SJCRH30 (cell line): ENCODE measurements at regions not wholly inside any gene's neighbourhood (a gene's known extent, or its start where the extent isn't known, plus 50 kb on each side); places are given as distances from the start of the nearest gene placed in this dataset.

Source experiments
- DNase-seq, 2 experiments: peaks; one replicate each; pipeline ENCODE4 v3.0.0-alpha.2; 2015 to 2020
- H3K27ac ChIP-seq: fragments of 250-450 bp; sonication (Bioruptor Pico); 2 replicates; pipeline ENCODE4 v1.5.1; 2020; ENCODE audit warnings: mild to moderate bottlenecking, moderate library complexity
- H3K27me3 ChIP-seq: fragments of 250-450 bp; sonication (Bioruptor Pico); 2 replicates; pipeline ENCODE4 v1.5.1; 2020; ENCODE audit warnings: mild to moderate bottlenecking, moderate library complexity
- H3K36me3 ChIP-seq: fragments of 250-450 bp; sonication (Bioruptor Pico); 2 replicates; pipeline ENCODE4 v1.5.1; 2020; ENCODE audit warnings: mild to moderate bottlenecking, moderate library complexity
- H3K4me1 ChIP-seq: fragments of 250-450 bp; sonication (Bioruptor Pico); 2 replicates; pipeline ENCODE4 v1.5.1; 2020; ENCODE audit warnings: mild to moderate bottlenecking, moderate library complexity
- H3K4me3 ChIP-seq: fragments of 250-450 bp; sonication (Bioruptor Pico); 2 replicates; pipeline ENCODE4 v1.5.1; 2020; ENCODE audit warnings: mild to moderate bottlenecking, moderate library complexity
- H3K9me3 ChIP-seq: fragments of 250-450 bp; sonication (Bioruptor Pico); replicated peaks from 2 replicates; pipeline ENCODE4 v1.5.1; 2020; ENCODE audit warnings: mild to moderate bottlenecking, moderate library complexity

DNA sequence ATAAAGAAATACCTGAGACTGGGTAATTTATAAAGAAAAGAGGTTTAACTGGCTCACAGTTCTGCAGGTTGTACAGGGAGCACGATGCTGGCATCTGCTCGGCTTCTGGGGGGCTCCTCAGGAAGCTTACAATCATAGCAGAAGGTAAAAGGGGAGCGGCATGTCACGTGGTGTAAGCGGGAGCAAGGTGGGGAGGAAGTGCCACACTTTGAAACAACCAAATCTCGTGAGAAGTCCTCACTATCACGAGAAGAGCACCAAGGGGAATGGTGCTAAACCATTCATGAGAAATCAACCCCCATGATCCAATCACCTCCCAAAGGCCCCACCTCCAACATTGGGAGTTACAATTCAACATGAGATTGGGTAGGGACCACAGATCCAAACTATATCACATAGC lies 67.7 kb downstream of the AKR1B1 start:
- H3K4me3 ChIP-seq = no peak overlapping the region
- no peaks in the 10 kb centered on the region for H3K36me3 ChIP-seq
- H3K4me1 ChIP-seq = no peaks in the 10 kb centered on the region
- no peak overlapping the region for H3K27ac ChIP-seq
- no peaks in the 10 kb centered on the region for H3K27me3 ChIP-seq
- no peak for DNase-seq
- H3K9me3 ChIP-seq = peaks cover 3% of the 10 kb centered on the region

DNA sequence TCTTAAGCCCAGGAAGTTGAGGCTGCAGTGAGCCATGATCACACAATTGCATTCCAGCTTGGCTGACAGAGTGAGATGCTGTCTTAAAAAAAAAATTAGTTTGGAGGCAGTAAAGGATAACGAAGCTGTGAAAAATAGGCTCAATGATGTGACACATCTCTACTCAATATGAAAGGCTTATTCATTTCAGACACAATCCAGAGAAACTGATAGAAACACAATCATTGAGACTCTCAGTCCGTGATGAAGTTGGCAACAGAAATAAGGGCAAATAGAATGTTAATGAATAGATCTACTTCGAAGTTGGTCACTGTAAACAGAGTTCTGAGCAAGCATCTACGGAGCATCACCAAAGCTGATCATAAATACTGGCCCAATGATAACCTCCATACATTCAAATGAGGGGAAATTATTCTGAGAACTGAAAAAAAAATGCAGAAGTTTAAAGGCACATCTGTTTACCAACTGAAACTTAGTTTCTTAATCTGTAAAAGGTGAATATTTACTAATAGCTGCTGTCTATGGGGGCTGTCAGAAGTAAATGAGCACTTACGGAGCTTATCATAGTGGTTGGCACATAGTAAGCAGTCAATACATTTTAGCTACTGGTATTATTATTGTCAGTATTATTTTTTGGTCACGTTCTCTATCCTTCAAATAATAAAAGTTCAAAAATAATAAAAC lies 70.4 kb downstream of the AKR1B1 start:
- Histone ChIP-seq H3K9me3 (peaks cover 3% of the 10 kb centered on the region), H3K4me3 (no peak overlapping the region), H3K27me3 (no peaks in the 10 kb centered on the region), H3K36me3 (no peaks in the 10 kb centered on the region), H3K4me1 (no peaks in the 10 kb centered on the region), H3K27ac (no peak overlapping the region)
- no peak for DNase-seq

DNA sequence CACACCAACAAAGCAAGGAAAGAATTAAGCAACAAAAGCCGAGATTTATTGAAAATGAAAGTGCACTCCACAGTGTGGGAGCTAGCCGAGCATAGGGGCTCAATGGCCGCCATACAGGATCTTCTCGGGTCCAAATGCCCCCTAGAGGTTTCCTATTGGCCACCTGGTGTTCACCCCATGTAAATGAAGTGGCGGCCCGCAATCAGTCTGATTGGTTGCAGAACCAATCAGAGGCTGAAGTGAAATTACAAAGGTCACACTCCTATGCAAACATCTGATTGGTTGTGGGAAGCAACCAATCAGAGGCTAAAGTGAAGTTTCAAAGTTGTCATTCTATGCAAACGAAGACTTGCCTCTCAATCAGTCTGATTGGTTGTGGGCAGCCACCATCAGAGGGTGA lies 61.8 kb upstream of the SLC35B4 start:
- no peak overlapping the region for H3K27ac ChIP-seq
- H3K4me1 ChIP-seq = no peaks in the 10 kb centered on the region
- H3K9me3 ChIP-seq = no peaks in the 10 kb centered on the region
- peak; percentile 13 to 19 for DNase-seq
- H3K4me3 ChIP-seq = no peak overlapping the region
- H3K36me3 ChIP-seq = no peaks in the 10 kb centered on the region
- no peaks in the 10 kb centered on the region for H3K27me3 ChIP-seq

DNA sequence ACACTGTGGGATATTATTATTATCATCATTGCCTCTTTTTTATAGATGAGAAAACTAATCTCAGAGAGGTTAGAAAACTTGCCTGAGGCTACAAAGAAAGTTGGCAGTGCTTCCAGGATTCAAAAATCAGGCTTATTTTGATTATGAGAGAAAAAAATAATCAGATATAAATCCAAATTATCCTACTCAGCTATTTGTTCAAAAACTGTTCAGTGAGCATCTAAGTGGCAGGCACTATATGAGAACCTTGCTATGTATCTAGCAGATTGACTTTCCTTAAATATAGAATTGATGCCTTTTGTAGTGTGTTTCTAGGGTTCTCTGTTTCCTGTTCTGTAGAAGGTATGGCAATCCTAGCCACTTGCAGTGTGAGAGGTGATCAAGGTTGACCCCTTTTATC lies 60.0 kb upstream of the SLC35B4 start:
- Histone ChIP-seq H3K27ac (no peak overlapping the region), H3K9me3 (no peaks in the 10 kb centered on the region)

DNA sequence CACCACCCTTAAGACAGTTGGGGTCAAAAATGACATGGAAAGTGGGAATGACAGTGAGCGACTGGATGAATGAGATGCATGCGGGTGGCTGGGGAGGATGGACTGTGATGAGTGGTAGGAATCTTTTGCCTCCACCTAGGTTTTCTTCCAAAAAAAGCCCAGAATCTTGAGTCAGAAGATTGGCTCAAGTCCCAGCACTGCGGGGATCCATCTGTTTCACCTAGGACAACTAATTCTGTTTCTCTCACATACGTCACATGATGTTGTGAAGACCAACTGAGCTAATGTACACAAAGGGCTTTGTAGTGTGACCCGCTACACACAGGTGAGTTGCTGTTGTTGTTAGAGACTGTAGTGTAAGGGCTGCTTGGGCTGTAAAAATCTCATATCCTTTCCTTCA lies 58.5 kb upstream of the SLC35B4 start:
- no peak for DNase-seq
- no peak overlapping the region for H3K27ac ChIP-seq
- H3K4me1 ChIP-seq = no peaks in the 10 kb centered on the region
- no peaks in the 10 kb centered on the region for H3K36me3 ChIP-seq
- no peak overlapping the region for H3K4me3 ChIP-seq
- H3K27me3 ChIP-seq = no peaks in the 10 kb centered on the region
- H3K9me3 ChIP-seq = no peaks in the 10 kb centered on the region

More for the DNA sequence above, 60.0 kb upstream of the SLC35B4 start:
- Histone ChIP-seq H3K27me3 (no peaks in the 10 kb centered on the region), H3K4me3 (no peak overlapping the region), H3K4me1 (no peaks in the 10 kb centered on the region), H3K36me3 (no peaks in the 10 kb centered on the region)
- DNase-seq = no peak

DNA sequence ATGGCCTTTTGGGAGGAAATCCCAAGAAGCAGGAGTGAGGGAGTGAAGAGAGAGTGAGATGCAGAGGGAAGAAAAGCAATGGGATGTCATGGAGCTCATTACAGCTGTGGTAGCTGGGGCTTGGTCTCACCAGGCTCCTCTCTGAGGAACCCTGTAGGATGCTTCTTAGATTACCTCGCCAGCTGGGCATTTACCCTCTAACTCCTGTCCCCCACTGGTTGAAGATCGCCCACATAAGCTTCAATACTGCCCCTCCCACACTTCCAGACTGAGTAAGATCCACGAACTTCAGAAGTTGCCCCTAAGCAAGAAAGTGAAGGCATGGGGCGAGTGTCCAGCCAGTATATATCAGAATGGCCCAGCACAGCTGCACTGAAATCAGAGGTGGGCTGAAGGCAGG lies 58.1 kb upstream of the SLC35B4 start:
- Histone ChIP-seq H3K4me1 (no peaks in the 10 kb centered on the region), H3K27me3 (no peaks in the 10 kb centered on the region), H3K27ac (no peak overlapping the region), H3K36me3 (no peaks in the 10 kb centered on the region), H3K4me3 (no peak overlapping the region), H3K9me3 (no peaks in the 10 kb centered on the region)
- DNase-seq = no peak

DNA sequence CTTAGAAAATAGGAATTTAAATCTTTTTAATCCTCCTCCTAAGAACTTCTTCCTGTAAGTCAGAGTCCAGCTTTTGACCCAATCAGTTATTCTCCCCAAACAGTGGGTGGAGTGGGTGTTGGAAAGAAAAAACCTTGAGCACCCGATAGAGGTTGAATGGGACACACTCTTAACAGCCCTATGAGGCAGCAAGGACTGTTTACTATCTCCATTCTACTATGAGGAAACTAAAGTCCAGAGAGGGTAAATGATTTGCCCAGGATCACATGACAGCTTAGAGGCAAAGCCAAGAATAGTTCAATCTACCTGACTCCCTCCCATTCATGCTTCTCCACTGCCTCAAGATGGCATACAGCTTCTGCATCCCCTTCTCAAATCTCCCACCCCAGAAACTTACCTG lies 57.6 kb upstream of the SLC35B4 start:
- DNase-seq = no peak
- Histone ChIP-seq H3K4me1 (no peaks in the 10 kb centered on the region), H3K36me3 (no peaks in the 10 kb centered on the region), H3K27ac (no peak overlapping the region), H3K4me3 (no peak overlapping the region), H3K27me3 (no peaks in the 10 kb centered on the region), H3K9me3 (no peaks in the 10 kb centered on the region)

DNA sequence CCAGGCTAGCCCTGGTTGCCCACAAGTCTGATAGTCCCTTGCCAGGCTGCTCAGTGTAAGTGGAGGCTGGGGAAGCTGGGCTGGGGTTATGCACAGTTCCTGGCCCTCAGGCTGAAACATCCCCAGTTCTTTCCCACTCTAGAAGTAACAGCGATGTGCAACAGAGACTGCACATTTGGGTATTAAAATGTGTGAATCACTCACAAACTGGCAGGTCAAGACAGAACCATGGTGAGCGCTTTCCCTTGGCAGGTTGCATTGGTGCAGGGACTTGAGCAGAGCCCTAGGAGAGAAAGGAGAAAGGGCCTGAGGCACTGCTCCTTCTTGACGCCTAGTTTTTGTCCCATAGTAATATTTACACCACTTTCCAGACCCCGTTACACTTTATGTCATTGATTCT lies 56.1 kb upstream of the SLC35B4 start:
- H3K4me1 ChIP-seq = no peaks in the 10 kb centered on the region
- H3K36me3 ChIP-seq = no peaks in the 10 kb centered on the region

DNA sequence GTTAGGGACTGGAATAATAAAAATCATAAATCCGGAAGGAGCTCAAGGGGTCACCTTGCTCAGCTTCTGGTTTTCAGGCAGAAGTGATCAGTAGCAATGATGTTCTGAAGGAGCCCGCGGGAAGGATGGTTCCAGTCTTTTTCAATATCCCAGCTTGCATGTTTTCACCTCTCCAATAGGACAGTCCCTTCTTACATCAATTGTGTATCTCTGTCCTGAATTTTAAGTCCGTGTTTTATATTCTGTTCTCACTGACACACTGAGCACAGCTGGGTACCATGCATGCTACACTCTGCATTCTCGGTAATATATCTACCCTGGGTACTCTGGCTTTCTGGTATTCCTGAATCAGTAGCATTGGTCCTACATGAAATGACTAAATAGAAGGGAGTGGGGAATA lies 55.2 kb upstream of the SLC35B4 start:
- H3K27me3 ChIP-seq = no peaks in the 10 kb centered on the region
- H3K4me1 ChIP-seq = no peaks in the 10 kb centered on the region
- H3K27ac ChIP-seq = no peak overlapping the region
- H3K9me3 ChIP-seq = no peaks in the 10 kb centered on the region
- H3K4me3 ChIP-seq = no peak overlapping the region
- H3K36me3 ChIP-seq = no peaks in the 10 kb centered on the region
- no peak for DNase-seq

More for the DNA sequence above, 56.1 kb upstream of the SLC35B4 start:
- no peak for DNase-seq
- Histone ChIP-seq H3K27ac (no peak overlapping the region), H3K4me3 (no peak overlapping the region), H3K9me3 (no peaks in the 10 kb centered on the region), H3K27me3 (no peaks in the 10 kb centered on the region)

DNA sequence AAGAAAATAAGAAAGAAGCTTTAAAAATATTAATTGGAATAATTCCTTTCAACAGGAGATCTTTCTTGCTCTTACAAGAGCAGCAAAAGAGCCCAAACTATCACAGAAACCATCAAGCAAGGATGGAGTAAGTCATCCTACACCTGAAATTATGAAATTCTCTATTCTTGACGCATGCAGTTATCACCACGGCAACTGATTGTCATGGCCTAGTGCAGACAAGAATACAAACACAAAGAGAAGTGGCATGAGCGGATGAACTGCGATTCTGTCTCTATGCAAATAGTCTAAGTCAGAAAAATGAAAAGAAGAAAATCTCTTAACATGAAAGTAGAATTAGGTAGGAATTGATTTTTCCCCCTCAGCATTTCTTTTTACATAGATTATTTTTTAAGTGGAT lies 54.8 kb upstream of the SLC35B4 start:
- Histone ChIP-seq H3K9me3 (no peaks in the 10 kb centered on the region), H3K4me3 (no peak overlapping the region), H3K4me1 (no peaks in the 10 kb centered on the region), H3K27ac (no peak overlapping the region), H3K27me3 (no peaks in the 10 kb centered on the region), H3K36me3 (no peaks in the 10 kb centered on the region)
- no peak for DNase-seq

DNA sequence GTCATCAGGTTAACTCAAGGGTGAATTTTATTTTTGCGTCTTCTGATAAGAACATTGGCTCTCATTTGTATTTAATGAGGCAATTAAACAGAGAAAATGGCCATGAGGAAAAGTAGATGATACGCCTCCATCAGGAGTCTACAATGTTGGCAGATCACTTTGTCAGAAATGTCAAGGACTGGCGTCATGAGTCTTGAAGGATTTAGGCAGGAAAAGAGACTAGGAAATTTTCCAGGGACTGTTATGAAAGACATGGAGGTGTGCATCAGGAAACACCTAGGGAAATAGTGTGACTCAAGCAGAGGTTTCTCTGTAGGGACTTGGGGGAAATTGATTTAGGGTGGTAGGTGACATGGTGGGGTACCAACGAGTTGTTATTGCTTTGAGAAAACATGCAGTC lies 53.4 kb upstream of the SLC35B4 start:
- Histone ChIP-seq H3K4me1 (no peaks in the 10 kb centered on the region), H3K4me3 (no peak overlapping the region), H3K9me3 (no peaks in the 10 kb centered on the region), H3K27ac (no peak overlapping the region), H3K27me3 (no peaks in the 10 kb centered on the region), H3K36me3 (no peaks in the 10 kb centered on the region)
- DNase-seq = no peak

DNA sequence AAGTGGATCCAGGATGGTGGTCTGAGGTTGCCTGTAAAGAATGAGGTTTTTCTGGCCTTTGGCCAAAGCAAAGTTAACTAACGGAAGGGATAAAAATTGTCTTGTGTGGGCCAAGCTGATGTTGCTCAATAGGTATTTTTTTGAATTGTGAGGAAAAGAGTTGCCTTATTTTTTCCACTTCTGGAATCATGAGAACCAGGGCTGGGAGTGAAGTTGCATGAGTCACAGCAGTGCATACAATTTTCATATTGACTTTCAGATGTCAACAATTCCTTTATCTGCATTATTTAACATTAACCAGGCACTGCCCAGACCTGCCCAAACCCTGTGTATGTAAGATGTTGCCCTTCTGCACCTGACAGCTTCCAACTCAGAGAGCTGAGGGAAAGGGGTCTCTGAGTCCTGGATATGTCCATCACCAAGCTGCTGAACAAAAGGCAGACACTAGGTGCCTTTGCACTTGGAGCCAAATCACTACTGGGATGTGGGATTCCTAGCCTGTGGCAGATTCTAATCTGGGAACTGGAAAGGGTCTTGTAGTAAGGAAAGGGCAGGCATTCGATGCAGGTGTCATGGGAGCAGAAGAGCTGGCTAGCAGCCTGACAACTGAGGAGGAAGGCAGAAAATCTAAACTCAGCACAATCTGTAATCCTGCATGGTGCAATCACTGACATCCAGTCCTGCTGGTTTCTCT lies 52.3 kb upstream of the SLC35B4 start:
- DNase-seq = no peak
- H3K4me3 ChIP-seq = no peak overlapping the region
- H3K4me1 ChIP-seq = no peaks in the 10 kb centered on the region
- no peaks in the 10 kb centered on the region for H3K36me3 ChIP-seq
- no peak overlapping the region for H3K27ac ChIP-seq
- no peaks in the 10 kb centered on the region for H3K27me3 ChIP-seq
- H3K9me3 ChIP-seq = no peaks in the 10 kb centered on the region

DNA sequence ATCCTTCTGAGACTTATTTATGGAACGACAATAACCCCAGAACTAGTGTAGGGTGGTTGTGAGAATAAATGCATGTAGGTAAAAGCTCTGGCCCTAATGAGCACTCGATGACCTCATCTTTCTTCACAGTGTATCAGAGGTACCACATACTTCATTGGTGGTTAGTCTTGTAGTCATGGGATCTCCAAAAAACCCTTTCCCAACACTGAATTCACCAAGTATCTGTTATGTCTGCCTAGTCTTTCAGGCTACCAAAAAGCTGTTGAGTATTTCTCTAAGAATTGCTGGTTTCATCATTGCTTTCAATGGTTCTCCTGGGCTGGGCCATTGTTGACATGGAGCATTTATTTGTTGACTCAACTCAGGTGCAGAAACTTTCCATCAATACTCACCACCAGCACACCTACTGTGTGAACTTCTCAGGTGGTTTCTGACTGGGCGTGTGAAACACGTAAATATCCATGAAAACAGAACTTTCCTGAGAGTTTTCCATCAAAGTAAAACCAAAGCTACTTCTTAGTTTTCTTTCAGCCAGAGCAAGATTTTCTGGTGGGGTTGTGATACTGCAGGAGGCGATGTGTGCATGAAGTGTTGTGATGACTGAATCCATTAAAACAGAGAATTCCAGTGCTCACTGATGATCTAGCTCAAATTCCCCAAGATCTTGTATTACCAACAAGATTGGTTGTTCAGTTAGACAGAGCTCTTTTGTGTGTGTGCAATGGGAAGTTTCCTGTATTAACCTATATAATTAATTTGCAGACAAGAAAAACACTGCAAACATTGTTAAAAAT lies 51.4 kb upstream of the SLC35B4 start:
- H3K4me3 ChIP-seq = no peak overlapping the region
- no peaks in the 10 kb centered on the region for H3K9me3 ChIP-seq
- no peaks in the 10 kb centered on the region for H3K4me1 ChIP-seq
- no peak overlapping the region for H3K27ac ChIP-seq
- H3K36me3 ChIP-seq = no peaks in the 10 kb centered on the region
- DNase-seq = no peak
- no peaks in the 10 kb centered on the region for H3K27me3 ChIP-seq
